ENCODE measurements at regions not wholly inside any gene's neighbourhood (a gene's known extent, or its start where the extent isn't known, plus 50 kb on each side); places are given as distances from the start of the nearest gene placed in this dataset.

DNA sequence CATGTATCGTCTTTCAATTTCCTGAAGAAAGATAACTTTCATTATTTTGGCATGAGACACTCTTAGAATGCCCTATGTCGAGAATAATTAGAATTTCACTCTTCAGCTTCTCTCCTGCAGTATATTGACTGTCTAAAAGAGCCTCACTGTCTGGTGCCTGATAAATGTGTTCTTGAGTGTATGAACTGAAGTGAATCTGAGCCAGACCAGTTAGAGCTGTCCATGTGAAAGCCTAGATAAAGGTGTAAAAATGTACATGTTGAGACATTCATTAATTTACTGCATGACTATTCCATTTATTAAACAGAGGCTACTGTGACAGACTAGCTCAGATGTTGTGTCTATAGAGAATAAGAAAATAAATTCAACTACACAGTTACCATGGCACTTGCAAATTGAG is 283.2 kb downstream of the PCDH18 start:
- TF ChIP-seq, protein P1, sequence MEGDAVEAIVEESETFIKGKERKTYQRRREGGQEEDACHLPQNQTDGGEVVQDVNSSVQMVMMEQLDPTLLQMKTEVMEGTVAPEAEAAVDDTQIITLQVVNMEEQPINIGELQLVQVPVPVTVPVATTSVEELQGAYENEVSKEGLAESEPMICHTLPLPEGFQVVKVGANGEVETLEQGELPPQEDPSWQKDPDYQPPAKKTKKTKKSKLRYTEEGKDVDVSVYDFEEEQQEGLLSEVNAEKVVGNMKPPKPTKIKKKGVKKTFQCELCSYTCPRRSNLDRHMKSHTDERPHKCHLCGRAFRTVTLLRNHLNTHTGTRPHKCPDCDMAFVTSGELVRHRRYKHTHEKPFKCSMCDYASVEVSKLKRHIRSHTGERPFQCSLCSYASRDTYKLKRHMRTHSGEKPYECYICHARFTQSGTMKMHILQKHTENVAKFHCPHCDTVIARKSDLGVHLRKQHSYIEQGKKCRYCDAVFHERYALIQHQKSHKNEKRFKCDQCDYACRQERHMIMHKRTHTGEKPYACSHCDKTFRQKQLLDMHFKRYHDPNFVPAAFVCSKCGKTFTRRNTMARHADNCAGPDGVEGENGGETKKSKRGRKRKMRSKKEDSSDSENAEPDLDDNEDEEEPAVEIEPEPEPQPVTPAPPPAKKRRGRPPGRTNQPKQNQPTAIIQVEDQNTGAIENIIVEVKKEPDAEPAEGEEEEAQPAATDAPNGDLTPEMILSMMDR (IDR thresholded peaks at IDR 0.05; ENCODE audit: low read length), result no peak
- no peak for TF ChIP-seq EZH2 (IDR thresholded peaks at IDR 0.05; ENCODE audit: borderline replicate concordance, low read length)

Measured in OCI-LY1 (cell line).